ENCODE measurements at regions not wholly inside any gene's neighbourhood (a gene's known extent, or its start where the extent isn't known, plus 50 kb on each side); places are given as distances from the start of the nearest gene placed in this dataset.
"Not testable (repeated sequence)": the region's sequence is repeated elsewhere in the genome, so short reads cannot be mapped to it uniquely, and the experiment has no call there.

DNA sequence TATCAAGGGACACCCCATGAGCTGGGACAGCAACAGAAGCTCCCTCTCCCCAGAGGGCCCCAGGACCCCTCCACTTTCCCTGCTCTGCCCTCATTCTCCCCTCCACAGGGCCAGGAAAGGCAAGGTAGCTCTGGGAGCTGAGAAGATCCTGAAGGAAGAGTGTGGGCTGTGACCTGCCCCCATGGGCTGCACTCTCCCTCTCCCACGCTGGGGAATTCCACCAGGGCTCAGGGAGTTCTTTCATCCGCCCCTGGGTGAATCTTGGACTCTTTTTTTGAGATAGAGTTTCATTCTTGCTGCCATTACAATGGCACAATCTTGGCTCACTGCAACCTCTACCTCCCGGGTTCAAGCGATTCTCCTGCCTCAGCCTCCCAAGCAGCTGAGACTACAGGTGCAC is 73.8 kb downstream of the C9orf50 start:
- DNase-seq (ENCODE audit: extremely low read depth in 1 of 2, low read depth in 1 of 2), result no peak

DNA sequence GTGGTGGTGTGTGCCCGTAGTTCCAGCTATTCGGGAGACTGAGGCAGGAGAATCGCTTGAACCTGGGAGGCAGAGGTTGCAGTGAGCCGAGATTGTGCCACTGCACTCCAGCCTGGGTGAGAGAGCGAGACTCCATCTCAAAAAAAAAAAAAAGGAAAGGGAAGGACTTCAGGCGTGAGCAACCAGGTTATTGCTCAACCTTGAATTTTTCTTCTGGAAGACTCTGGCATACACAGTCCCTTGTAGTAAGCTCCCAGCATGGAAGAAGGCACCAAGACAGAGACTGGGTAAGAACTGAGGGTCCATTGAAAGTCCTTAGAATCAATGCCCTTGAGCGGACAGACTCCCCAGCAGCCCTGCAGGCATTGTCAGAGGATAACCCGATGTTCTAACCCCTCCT is 75.0 kb downstream of the C9orf50 start:
- DNase-seq (ENCODE audit: extremely low read depth in 1 of 2, low read depth in 1 of 2), result not testable (repeated sequence)

DNA sequence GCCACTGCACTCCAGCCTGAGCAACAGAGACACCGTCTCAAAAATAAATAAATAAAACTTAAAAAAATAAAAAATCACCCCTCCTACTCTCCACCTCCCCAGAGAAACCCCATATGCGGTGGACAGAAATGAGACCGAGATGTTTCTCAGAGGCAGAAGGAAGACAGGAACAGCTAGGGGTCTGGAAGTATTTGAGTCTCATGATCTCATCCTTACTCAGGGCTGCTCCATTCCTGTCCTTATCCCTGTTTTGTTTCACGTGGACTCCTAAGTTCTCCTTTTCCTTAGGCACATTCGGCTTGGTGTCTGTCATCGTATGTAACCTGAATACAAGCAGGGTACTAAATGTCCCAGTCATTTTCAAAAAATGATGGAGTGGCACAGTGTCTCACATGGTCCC is 76.1 kb downstream of the C9orf50 start:
- no peak for DNase-seq (ENCODE audit: extremely low read depth in 1 of 2, low read depth in 1 of 2)

DNA sequence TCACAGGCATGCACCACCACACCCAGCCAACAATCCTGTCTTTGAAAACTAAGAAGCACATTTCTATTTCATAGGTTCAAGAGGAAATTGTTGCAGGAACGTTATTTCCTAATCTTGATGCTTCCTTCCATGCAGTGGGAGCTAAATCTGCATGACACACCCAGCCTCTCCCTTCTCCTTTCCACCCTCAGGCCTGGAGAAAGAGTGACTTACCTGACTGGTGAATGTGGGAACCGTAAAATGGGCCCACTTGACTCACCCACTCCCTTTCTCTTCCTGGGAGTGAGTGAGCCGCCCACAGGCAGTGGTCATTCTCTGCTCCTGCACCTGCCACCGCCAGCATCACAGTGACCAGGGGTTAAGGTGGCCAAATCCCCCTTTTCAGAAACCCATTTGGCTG is 78.2 kb downstream of the C9orf50 start:
- no peak for DNase-seq (ENCODE audit: extremely low read depth in 1 of 2, low read depth in 1 of 2)

DNA sequence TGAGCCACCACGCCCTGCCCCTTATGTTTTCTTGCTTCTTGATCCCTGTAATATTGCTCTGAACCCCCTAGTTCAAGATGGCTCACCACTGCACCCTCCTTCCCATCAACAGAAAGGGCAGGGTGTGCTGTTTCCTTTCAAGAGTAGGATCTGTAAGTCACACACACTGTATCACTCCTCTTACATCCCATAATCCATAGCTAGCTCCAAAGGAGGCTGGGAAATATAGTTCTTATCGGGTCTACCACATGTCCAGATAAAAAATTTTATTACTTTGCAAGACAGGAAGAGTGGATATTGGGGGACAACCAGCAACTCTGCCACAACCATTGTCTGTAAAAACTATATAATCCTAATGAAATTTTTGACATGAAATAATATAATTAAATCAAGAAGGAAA is 79.6 kb downstream of the C9orf50 start:
- no peak for DNase-seq (ENCODE audit: extremely low read depth in 1 of 2, low read depth in 1 of 2)

DNA sequence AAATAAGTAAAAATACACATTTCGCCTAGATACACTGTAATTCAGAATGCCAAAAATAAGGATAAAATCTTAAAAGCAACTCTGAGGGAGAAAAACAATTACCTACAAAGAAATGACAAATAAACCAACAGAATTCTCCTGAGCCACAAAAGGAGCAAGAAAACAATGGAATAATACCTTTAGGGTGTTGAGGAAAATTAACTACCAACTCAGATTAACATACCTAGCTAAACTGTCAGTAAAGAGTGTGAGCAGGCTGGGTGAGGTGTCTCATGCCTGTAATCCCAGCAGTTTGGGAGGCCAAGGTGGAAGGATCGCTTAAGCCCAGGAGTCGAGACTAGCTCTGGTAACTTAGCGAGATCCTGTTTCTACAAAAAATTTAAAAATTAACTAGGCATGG is 81.5 kb downstream of the C9orf50 start:
- DNase-seq (ENCODE audit: extremely low read depth in 1 of 2, low read depth in 1 of 2), result no peak

DNA sequence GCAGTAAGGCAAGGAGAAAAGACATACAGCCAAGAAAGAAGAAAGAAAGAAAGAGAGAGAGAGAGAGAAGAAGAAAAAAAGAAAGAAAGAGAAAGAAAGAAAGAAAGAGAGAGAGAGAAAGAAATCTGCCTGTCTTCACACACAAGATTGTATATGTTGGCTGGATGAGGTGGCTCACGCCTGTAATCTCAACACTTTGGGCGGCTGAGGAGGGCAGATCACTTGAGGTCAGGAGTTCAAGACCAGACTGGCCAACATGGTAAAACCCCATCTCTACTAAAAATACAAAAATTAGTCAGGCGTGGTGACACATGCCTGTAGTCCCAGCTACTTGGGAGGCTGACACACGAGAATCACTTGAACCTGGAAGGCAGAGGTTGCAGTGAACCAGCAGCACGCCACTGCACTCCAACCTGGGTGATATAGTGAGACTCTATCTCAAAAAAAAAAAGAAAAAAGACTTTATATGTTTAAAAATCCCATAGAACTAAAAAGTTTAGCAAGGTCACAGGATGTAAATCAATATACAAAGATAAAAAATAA is 89.0 kb downstream of the C9orf50 start:
- not testable (repeated sequence) for DNase-seq (ENCODE audit: extremely low read depth in 1 of 2, low read depth in 1 of 2)

DNA sequence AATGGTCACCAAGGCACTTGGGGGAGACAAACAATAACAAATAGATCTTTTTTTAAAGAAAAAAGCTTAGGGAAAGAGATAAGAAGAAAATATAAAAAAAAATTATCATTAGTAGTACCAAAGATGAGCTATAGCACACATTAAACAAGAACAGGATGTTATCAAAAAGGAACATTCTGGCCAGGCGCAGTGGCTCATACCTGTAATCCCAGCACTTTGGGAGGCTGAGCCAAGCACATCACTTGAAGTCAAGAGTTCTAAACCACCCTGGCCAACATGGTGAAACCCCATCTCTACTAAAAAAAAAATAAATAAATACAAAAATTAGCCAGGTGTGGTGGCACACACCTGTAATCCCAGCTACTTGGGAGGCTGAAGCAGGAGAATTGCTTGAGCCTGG is 92.9 kb downstream of the C9orf50 start:
- DNase-seq (ENCODE audit: extremely low read depth in 1 of 2, low read depth in 1 of 2), result not testable (repeated sequence)

DNA sequence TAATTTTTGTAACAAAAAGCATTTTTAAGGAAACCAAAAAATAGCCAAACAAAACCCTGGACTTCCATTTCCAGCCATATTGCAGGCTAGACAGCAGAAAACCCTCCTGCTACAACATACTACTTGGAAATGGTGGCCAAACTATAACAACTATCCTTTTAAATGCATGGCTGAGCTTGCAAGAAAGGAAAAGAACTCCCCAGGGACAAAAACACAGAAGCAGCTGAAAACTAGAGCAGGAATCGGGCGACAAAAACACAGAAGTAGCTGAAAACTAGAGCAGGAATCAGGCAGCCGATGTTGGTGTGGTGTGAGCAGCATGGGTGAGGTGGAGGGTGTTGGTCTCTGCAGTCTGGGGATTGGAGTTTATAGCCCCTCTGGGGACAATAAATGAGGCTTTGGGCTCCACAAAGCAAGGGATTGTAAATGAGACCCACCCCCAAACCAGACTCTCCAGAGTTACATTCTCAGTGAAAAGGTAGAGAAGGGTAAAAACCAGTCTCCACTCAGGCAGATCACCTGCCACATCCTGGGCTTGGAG is 95.2 kb downstream of the C9orf50 start:
- no peak for DNase-seq (ENCODE audit: extremely low read depth in 1 of 2, low read depth in 1 of 2)

DNA sequence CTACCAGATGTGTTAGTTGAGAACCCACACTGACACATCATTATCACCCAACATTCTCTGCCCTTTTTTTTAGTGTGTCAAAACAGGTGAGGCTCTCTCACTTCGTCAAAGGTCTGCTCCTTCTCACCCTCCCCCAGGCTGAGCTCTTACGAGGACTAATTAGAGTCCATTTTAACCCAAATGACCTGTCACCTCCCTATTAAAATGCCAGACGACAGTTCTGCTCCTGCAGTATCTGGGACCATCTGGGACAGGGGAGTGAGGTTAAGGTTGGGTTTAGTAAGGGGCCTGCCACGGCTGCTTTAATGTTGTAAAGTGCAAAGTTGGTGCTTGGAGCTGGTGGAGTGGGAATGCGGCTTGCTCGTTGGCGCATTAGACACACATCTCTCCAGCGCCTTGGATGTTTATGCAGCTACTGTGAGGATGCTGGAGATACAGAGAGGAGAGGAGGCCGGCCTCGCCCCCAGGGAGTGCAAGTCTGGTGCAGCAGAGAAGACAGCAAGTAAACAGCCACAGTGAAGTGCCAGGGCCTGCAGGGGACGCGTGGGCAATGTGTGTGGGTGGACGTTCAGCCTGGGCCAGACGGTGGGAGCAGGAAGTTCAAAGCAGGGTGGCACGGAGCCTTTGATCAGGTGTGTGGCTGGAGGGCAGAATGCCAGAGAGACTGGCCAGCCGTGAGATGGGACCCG is 96.2 kb downstream of the C9orf50 start:
- DNase-seq (ENCODE audit: extremely low read depth in 1 of 2, low read depth in 1 of 2), result no peak

DNA sequence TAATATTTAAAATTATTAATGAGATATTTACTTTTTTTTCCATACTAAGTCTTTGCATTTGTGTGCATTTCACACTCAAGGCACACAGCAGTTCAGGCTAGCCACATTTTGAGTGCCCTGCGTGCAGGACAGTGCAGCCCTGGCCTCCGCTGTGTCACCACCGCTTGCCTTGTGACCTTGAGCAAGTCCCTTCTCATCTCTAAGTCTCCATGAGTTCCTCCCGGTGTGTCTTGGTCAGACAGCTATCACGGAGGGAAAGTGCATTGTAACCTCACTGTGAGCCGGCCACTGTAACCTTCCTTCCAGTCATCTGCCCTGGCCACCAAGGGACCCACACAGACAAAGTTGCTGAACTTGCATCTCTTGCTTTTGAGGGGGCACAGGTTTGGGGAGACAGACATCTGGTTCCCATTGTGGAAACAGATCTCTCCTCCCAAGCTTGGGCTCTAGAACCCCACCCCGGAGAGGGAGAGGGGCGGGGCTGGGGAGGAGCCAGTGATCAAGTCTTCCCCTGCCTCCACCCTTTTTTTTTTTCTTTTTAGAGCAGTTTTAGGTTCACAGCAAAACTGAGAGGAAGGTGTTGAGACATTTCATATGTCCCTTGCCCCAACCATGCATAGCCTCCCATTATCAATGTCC is 96.8 kb downstream of the C9orf50 start:
- DNase-seq (ENCODE audit: extremely low read depth in 1 of 2, low read depth in 1 of 2), result no peak

DNA sequence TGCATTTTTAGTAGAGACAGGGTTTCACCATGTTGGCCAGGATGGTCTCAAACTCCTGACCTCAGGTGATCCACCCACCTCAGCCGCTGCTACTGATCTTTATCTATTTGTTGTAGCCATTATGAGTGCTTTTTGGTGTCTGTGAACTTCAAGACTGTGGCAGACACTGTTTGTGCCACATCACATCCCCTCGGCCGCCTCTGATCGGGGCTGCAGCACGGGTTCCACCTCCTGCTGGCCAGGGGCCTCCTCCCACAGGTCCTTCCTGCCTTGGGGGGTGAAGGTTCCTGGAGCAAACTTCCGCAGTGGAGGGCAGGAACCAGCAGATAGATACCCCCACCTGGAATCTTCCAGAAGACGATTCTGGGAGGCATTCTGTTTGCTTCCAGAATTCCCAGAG is 98.5 kb downstream of the C9orf50 start:
- DNase-seq (ENCODE audit: extremely low read depth in 1 of 2, low read depth in 1 of 2), result no peak

DNA sequence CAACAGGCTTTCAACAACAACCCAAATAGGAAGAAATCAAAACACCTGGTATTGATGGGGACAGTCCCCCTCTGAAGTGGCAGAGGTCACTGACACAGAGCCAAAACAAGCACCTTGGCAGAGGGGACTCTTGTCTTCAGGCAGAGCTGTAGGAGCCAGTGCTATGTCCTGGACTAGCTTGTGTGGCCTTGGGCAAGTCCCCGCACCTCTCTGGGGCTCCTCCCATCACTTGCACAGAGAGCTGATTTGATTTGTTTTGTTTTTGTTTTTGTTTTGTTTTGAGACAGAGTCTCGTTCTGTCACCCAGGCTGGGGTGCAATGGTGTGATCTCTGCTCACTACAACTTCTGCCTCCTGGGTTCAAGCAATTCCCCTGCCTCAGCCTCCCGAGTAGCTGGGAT is 100.8 kb downstream of the C9orf50 start:
- DNase-seq (ENCODE audit: extremely low read depth in 1 of 2, low read depth in 1 of 2), result no peak

DNA sequence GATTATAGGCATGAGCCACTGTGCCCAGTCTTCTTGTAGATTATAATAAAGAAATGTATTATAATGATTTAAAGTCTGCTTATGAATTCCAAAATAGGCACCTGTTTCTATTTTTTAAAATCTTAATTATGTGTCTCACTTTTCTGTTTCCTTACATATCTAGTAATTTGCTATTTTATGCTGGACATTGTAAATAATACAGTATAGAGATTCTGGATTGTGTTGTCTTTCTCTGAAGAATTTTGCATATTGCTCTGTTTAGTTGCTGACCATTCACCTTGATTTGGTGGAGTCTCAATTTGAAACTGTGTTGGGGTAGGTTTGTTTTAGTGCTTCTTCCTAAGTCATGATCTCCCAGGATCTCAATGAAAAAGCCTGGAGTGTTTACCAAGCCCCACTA is 102.8 kb downstream of the C9orf50 start:
- no peak for DNase-seq (ENCODE audit: extremely low read depth in 1 of 2, low read depth in 1 of 2)

DNA sequence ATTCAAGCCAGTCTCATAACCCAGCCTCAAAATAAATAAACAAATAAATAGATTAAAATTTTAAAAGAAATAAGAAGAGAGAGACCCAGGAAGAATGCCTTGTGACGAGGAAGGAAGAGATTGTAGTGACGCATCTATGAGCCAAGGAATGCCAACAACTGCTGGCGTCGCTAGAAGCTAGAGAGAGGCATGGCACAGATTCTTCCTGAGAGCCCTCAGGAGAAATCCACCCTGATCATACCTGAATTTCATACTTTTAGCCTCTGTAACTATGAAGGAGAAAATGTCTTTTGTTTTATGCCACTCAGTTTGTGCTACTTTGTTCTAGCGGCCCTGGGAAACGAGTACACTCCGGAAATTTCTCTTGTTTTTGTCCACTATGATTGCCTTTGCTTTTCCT is 103.9 kb downstream of the C9orf50 start:
- DNase-seq (ENCODE audit: extremely low read depth in 1 of 2, low read depth in 1 of 2), result no peak

DNA sequence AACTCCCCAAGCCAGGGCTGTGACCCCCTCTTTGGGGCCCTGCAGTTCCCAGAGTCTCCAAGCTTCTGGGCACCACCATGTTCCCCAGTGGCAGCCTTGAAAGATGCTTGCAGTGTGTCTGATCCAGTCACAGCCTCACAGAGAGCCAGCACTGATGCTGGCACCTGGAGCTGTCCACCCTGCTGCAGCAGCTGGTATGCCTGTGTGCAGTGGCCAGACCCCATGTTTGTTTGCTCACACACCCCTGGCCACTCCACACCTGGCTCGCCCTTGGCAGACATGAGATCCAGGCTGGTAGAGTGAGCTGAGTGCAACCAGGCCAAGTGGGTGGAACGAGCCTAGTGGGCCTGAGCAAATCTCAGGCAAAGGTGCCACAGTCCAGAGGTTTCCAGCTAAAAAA is 106.0 kb downstream of the C9orf50 start:
- DNase-seq (ENCODE audit: extremely low read depth in 1 of 2, low read depth in 1 of 2), result no peak

DNA sequence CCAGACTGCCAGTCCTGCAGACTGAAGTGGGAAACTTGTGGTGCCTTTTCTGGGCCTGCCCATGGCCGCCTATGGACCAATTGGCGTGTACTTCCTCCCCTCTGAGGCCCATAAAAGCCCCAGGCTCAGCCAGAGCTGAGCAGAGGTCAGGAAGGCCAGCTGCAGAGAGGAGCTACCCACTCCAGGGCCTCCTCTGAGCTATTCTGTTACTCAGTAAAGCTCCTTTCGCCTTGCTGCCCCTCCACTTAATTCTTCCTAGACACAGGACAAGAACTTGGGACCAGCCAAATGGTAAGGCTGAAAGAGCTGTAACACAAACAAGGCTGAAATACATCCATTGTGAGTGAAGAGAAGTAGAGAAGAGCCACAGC is 106.4 kb downstream of the C9orf50 start:
- no peak for DNase-seq (ENCODE audit: extremely low read depth in 1 of 2, low read depth in 1 of 2)

DNA sequence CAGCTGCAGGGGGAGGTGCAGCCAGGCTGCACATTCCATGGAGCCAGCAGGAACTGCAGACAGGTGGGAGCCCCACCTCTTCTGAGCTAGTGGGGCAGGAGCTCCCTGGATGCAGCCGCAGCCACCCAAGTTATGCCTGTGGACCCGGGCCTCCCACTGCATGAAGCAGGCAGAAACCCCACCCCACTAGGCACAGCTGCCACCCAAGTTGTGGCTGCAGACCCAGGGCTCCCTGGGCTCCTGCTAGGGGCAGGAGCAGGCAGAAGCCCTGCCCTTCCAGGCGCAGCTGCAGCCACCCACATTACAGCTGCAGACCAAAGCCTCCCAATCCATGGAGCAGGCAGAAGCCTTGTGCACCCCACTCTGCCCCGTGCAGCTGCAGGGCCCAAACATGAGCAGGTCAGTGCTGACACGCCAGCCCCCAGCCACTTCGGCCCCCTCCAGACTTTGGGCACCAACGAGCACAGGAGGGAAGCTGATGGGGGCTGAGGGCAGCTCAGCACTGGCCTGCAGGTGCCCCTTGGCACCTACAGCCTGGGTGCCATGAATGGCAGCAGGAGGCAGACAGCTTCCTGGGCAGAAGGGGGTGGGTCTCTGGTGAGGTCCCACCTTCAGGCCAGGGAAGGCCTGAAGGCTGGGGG is 106.9 kb downstream of the C9orf50 start:
- DNase-seq (ENCODE audit: extremely low read depth in 1 of 2, low read depth in 1 of 2), result no peak

DNA sequence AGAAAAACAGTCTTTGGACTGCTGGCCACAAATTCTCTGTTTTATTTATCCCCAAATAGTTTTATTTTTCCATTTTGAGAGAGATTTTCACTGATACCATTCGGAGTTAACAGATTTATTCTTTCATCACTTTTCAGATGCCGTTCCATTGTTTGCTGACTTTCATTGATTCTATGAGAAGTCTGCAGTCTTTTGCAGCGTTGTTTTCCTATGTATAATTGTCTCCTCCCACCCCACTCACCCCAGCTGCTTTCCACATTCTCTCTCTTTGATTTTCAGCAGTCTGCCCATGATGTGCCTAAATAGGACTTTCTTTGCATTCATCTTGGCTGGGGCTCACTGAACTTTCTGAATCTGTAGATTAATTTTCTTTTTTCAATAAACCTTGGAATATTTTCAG is 107.6 kb downstream of the C9orf50 start:
- DNase-seq (ENCODE audit: extremely low read depth in 1 of 2, low read depth in 1 of 2), result no peak

DNA sequence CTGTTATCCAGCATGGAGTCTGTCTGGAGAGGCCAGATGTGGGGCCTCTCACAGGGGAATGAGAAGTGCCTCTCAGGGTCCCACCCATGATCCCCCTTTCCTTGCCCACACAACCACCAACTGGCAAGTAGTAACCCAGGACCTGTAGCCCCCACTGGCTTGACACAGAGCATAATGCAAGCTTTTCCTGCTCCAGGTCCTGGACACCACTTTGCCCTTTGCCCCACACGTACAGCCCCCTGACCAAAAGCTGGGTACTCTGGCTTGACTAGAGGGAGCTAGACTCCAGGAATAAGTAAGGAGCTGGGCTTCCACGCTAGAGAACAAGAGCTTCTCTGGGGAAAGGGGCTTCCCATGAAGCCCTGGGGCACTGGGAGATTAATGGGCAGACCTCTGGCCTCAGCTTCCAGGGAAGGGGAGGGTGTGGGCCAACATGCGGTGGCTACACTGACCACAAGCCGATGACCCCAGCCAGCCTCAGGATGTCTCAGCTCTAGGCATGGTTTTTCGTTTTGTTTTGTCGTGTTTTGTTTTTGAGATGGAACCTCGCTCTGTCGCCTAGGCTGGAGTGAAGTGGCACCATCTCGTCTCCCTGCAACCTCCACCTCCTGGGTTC is 109.5 kb downstream of the C9orf50 start:
- DNase-seq (ENCODE audit: extremely low read depth in 1 of 2, low read depth in 1 of 2), result no peak

DNA sequence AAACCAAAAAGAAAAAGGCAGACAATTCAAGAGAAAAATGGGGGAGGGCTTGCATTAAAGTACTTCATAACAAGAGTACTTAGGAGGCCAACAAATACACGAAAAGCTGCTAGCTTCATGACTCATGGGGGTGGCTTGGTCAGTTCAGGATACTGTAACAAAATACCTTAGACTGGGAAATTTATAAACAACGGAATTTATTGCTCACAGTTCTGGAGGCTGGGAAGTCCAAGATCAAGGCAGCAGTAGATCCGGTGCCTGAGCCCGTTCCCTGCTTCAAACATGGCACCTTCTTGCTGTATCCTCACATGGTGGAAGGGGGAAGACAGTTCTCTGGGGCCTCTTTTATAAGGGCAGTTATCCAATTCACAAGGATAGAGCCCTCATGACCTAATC is 111.4 kb downstream of the C9orf50 start:
- no peak for DNase-seq (ENCODE audit: extremely low read depth in 1 of 2, low read depth in 1 of 2)

DNA sequence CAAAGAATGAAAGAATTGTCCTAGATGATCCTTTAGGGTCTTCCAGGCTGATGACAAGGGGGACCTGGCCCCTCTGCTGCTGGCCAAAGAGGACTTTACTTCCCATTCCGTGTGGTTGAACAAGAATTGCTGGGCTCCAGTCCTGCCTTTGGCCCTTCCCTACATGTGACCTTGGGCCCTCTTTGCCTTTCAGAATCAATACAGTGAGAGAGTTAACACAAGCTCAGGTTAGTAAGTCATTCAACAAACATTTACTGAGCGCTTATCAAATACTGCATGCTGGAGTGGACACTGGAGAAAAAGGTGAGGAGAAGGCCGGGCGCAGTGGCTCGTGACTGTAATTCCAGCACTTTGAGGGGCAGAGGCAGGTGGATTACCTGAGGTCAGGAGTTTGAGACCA is 113.1 kb downstream of the C9orf50 start:
- DNase-seq (ENCODE audit: extremely low read depth in 1 of 2, low read depth in 1 of 2), result no peak
